CD4-positive, CD25-positive, alpha-beta regulatory T cell (primary cell): ENCODE measurements at regions not wholly inside any gene's neighbourhood (a gene's known extent, or its start where the extent isn't known, plus 50 kb on each side); places are given as distances from the start of the nearest gene placed in this dataset.

Source experiments
- ATAC-seq, 2 donors: fragments of 150-1000 bp; cut with Tn5 transposase; one replicate each; pipeline ENCODE4 v1.10.0; 2021; ENCODE audit warnings: low read depth in 2 of 2, moderate number of reproducible peaks in 2 of 2, moderate library complexity in 1 of 2
- DNase-seq, 3 donors: peaks; one replicate each; pipeline versions ENCODE4 v3.0.0 to v3.0.0-alpha.2; 2012 to 2022; ENCODE audit warnings: mixed read lengths in 1 of 3
- H3K27ac ChIP-seq: one replicate; pipeline ENCODE4 v1.7.0; 2013; ENCODE audit warnings: mild to moderate bottlenecking, low read length; ENCODE audit not compliant: insufficient read depth, poor library complexity, severe bottlenecking
- H3K27me3 ChIP-seq: one replicate; pipeline ENCODE4 v1.7.0; 2013; ENCODE audit warnings: low read length; ENCODE audit not compliant: control insufficient read depth, insufficient read depth
- H3K36me3 ChIP-seq: one replicate; pipeline ENCODE4 v1.7.0; 2013; ENCODE audit warnings: mild to moderate bottlenecking, low read length, moderate library complexity; ENCODE audit not compliant: control insufficient read depth, insufficient read depth
- H3K4me1 ChIP-seq: 2 replicates; pipeline ENCODE4 v1.7.0; 2013; ENCODE audit warnings: mild to moderate bottlenecking, low read length; ENCODE audit not compliant: insufficient read depth, control insufficient read depth, poor library complexity, severe bottlenecking
- H3K4me3 ChIP-seq: one replicate; pipeline ENCODE4 v1.7.0; 2013; ENCODE audit warnings: low read depth, mild to moderate bottlenecking, low read length, moderate library complexity
- H3K9me3 ChIP-seq, 2 experiments: 1 replicate in 1 of 2; 2 replicates in 1 of 2; pipeline ENCODE4 v1.7.0; 2013; ENCODE audit warnings: low read length in 2 of 2, mild to moderate bottlenecking in 1 of 2, moderate library complexity in 1 of 2; ENCODE audit not compliant: control insufficient read depth in 2 of 2
- H3K27ac Mint-ChIP-seq, 3 donors: one replicate each; pipeline ENCODE4 v1.8.0; 2020 to 2022; ENCODE audit warnings: mild to moderate bottlenecking in 3 of 3, mixed read lengths in 3 of 3, moderate library complexity in 2 of 3
- H3K27me3 Mint-ChIP-seq: one replicate; pipeline ENCODE4 v1.8.0; 2022; ENCODE audit warnings: mild to moderate bottlenecking, mixed read lengths
- H3K36me3 Mint-ChIP-seq: one replicate; pipeline ENCODE4 v1.8.0; 2020; ENCODE audit warnings: mixed read lengths
- H3K4me1 Mint-ChIP-seq, 4 donors: one replicate each; pipeline ENCODE4 v1.8.0; 2020 to 2022; ENCODE audit warnings: mixed read lengths in 4 of 4, mild to moderate bottlenecking in 1 of 4
- H3K4me3 Mint-ChIP-seq, 4 donors: one replicate each; pipeline ENCODE4 v1.8.0; 2020 to 2022; ENCODE audit warnings: mild to moderate bottlenecking in 4 of 4, mixed read lengths in 4 of 4, moderate library complexity in 3 of 4
- H3K9me3 Mint-ChIP-seq, 7 donors: one replicate each; pipeline ENCODE4 v1.8.0; 2020 to 2022; ENCODE audit warnings: mixed read lengths in 7 of 7, mild to moderate bottlenecking in 3 of 7, moderate library complexity in 2 of 7

- no peak overlapping the region for H3K4me3 ChIP-seq
- no peaks in the 10 kb centered on the region for H3K4me1 ChIP-seq
- peaks cover 2 to 6% of the 10 kb centered on the region in 2 experiments for H3K9me3 ChIP-seq
- Mint-ChIP-seq H3K36me3 (no peaks in the 10 kb centered on the region), H3K9me3 (peaks cover 1 to 21% (median 7%) of the 10 kb centered on the region in 7 donors), H3K27ac (no peak overlapping the region), H3K27me3 (no peaks in the 10 kb centered on the region), H3K4me3 (no peak overlapping the region), H3K4me1 (no peaks in the 10 kb centered on the region)
- DNase-seq (no peak), ATAC-seq (no peak)
- H3K27me3 ChIP-seq, result no peaks in the 10 kb centered on the region
- no peak overlapping the region for H3K27ac ChIP-seq
- no peaks in the 10 kb centered on the region for H3K36me3 ChIP-seq
Observed at GRCh38 chr2:187155476-187155875, 292.6 kb downstream of the CALCRL start.

- DNase-seq, result no peak
- H3K4me3 ChIP-seq, result no peak overlapping the region
- no peaks in the 10 kb centered on the region for H3K4me1 ChIP-seq
- no peaks in the 10 kb centered on the region for H3K36me3 ChIP-seq
- H3K4me1 Mint-ChIP-seq, result no peaks in the 10 kb centered on the region
- H3K27ac ChIP-seq, result no peak overlapping the region
- ATAC-seq, result no peak
- H3K9me3 ChIP-seq, result peaks cover 2 to 3% of the 10 kb centered on the region in 2 experiments
- no peaks in the 10 kb centered on the region for H3K27me3 Mint-ChIP-seq
- no peak overlapping the region for H3K4me3 Mint-ChIP-seq
- H3K9me3 Mint-ChIP-seq, result peaks cover 0 to 7% (median 2%) of the 10 kb centered on the region in 7 donors
- H3K27ac Mint-ChIP-seq, result no peak overlapping the region
- no peaks in the 10 kb centered on the region for H3K36me3 Mint-ChIP-seq
- H3K27me3 ChIP-seq, result no peaks in the 10 kb centered on the region
Observed at GRCh38 chr2:187150670-187151069, 297.4 kb downstream of the CALCRL start.

- no peak overlapping the region for H3K27ac Mint-ChIP-seq
Observed at GRCh38 chr2:187148059-187148714, 299.2 kb upstream of the ZSWIM2 start.

GRCh38 chr2:187143537-187143936, 294.6 kb upstream of the ZSWIM2 start:
- Mint-ChIP-seq H3K36me3 (no peaks in the 10 kb centered on the region), H3K27ac (no peak overlapping the region), H3K9me3 (peaks cover 0 to 7% (median 0%) of the 10 kb centered on the region in 7 donors), H3K27me3 (no peaks in the 10 kb centered on the region), H3K4me1 (no peaks in the 10 kb centered on the region), H3K4me3 (no peak overlapping the region)
- Histone ChIP-seq H3K4me3 (no peak overlapping the region), H3K27me3 (no peaks in the 10 kb centered on the region), H3K4me1 (no peaks in the 10 kb centered on the region), H3K36me3 (no peaks in the 10 kb centered on the region), H3K9me3 (no peaks in the 10 kb centered on the region), H3K27ac (no peak overlapping the region)
- ATAC-seq, result no peak
- DNase-seq, result no peak

More at GRCh38 chr2:187148059-187148714, 299.2 kb upstream of the ZSWIM2 start:
- no peaks in the 10 kb centered on the region for H3K9me3 ChIP-seq
- no peak for DNase-seq
- Mint-ChIP-seq H3K4me3 (no peak overlapping the region), H3K36me3 (no peaks in the 10 kb centered on the region), H3K9me3 (peaks cover 0 to 7% (median 0%) of the 10 kb centered on the region in 7 donors), H3K27me3 (no peaks in the 10 kb centered on the region), H3K4me1 (no peaks in the 10 kb centered on the region)
- no peak for ATAC-seq
- no peaks in the 10 kb centered on the region for H3K36me3 ChIP-seq
- H3K4me3 ChIP-seq, result no peak overlapping the region
- H3K4me1 ChIP-seq, result no peaks in the 10 kb centered on the region
- H3K27ac ChIP-seq, result no peak overlapping the region
- H3K27me3 ChIP-seq, result no peaks in the 10 kb centered on the region

- Mint-ChIP-seq H3K9me3 (peaks cover 0 to 2% (median 0%) of the 10 kb centered on the region in 7 donors), H3K4me3 (no peak overlapping the region), H3K27me3 (no peaks in the 10 kb centered on the region), H3K36me3 (no peaks in the 10 kb centered on the region), H3K4me1 (no peaks in the 10 kb centered on the region), H3K27ac (no peak overlapping the region)
- DNase-seq (no peak), ATAC-seq (no peak)
- H3K27ac ChIP-seq, result no peak overlapping the region
- no peaks in the 10 kb centered on the region for H3K4me1 ChIP-seq
- no peaks in the 10 kb centered on the region for H3K27me3 ChIP-seq
- no peaks in the 10 kb centered on the region for H3K9me3 ChIP-seq
- no peak overlapping the region for H3K4me3 ChIP-seq
- no peaks in the 10 kb centered on the region for H3K36me3 ChIP-seq
Observed at GRCh38 chr2:187139469-187139868, 290.5 kb upstream of the ZSWIM2 start.

- Histone ChIP-seq H3K27me3 (no peaks in the 10 kb centered on the region), H3K9me3 (no peaks in the 10 kb centered on the region), H3K4me3 (no peak overlapping the region), H3K27ac (no peak overlapping the region), H3K36me3 (no peaks in the 10 kb centered on the region), H3K4me1 (no peaks in the 10 kb centered on the region)
- Mint-ChIP-seq H3K9me3 (peaks cover 0 to 1% (median 0%) of the 10 kb centered on the region in 7 donors), H3K4me3 (no peak overlapping the region), H3K36me3 (no peaks in the 10 kb centered on the region), H3K27me3 (no peaks in the 10 kb centered on the region), H3K27ac (no peak overlapping the region), H3K4me1 (no peaks in the 10 kb centered on the region)
- ATAC-seq (no peak), DNase-seq (no peak)
Observed at GRCh38 chr2:187138265-187138664, 289.3 kb upstream of the ZSWIM2 start.

GRCh38 chr2:187136646-187137045, 287.7 kb upstream of the ZSWIM2 start:
- Mint-ChIP-seq H3K27ac (no peak overlapping the region), H3K27me3 (no peaks in the 10 kb centered on the region), H3K36me3 (no peaks in the 10 kb centered on the region), H3K4me3 (no peak overlapping the region), H3K9me3 (peaks cover 0 to 4% (median 0%) of the 10 kb centered on the region in 7 donors), H3K4me1 (no peaks in the 10 kb centered on the region)
- ATAC-seq (no peak), DNase-seq (no peak)
- Histone ChIP-seq H3K9me3 (no peaks in the 10 kb centered on the region), H3K4me1 (no peaks in the 10 kb centered on the region), H3K27me3 (no peaks in the 10 kb centered on the region), H3K27ac (no peak overlapping the region), H3K4me3 (no peak overlapping the region), H3K36me3 (no peaks in the 10 kb centered on the region)

GRCh38 chr2:187134306-187134705, 285.3 kb upstream of the ZSWIM2 start:
- Histone ChIP-seq H3K36me3 (no peaks in the 10 kb centered on the region), H3K4me1 (no peaks in the 10 kb centered on the region), H3K27me3 (no peaks in the 10 kb centered on the region), H3K4me3 (no peak overlapping the region), H3K9me3 (no peaks in the 10 kb centered on the region), H3K27ac (no peak overlapping the region)
- Mint-ChIP-seq H3K27ac (no peak overlapping the region), H3K9me3 (peaks cover 0 to 7% (median 1%) of the 10 kb centered on the region in 7 donors), H3K4me1 (no peaks in the 10 kb centered on the region), H3K4me3 (no peak overlapping the region), H3K36me3 (no peaks in the 10 kb centered on the region), H3K27me3 (no peaks in the 10 kb centered on the region)
- DNase-seq (no peak), ATAC-seq (no peak)
